Breast epithelium (tissue), 3 donors: ENCODE measurements at regions not wholly inside any gene's neighbourhood (a gene's known extent, or its start where the extent isn't known, plus 50 kb on each side); places are given as distances from the start of the nearest gene placed in this dataset.

Source experiments
- POLR2A ChIP-seq: fragments of 450-650 bp; IDR thresholded peaks from one replicate; pipeline ENCODE4 v1.6.1; 2016; ENCODE audit warnings: antibody characterized with exemption, mild to moderate bottlenecking, moderate library complexity
- POLR2AphosphoS5 ChIP-seq, 3 donors: sonication (generic); formaldehyde crosslinking; IDR thresholded peaks; one replicate each; pipeline ENCODE4 v1.6.1; 2017; ENCODE audit warnings: antibody characterized with exemption in 3 of 3
- TF ChIP-seq, protein P1 (sequence below), 3 donors: fragments of 450-650 bp; IDR thresholded peaks; one replicate each; pipeline ENCODE4 v1.5.1; 2016 to 2017; ENCODE audit warnings: antibody characterized with exemption in 3 of 3, mild to moderate bottlenecking in 3 of 3, moderate library complexity in 3 of 3

DNA sequence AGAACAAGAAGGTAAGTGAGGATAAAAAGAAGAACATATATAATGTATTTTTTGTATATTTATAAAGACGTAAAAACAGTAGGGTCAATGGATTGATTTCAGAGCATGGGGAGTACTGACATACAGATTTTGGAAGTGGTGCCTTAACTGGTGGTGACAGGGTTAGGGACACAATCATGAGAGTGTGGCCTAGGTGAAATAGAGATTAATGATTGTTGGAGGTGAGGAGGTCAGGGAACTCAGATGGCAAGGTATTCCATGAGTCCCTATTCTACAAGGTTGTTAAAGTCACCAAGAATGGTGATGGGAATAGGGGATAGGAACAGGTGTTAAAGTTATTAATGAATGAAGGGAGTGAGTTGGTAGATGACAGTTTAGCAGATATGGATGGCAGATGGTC lies 210.8 kb downstream of the SEMA6A start:
- TF ChIP-seq POLR2AphosphoS5 (IDR thresholded peaks at IDR 0.05) = no peak
- TF ChIP-seq, protein P1, sequence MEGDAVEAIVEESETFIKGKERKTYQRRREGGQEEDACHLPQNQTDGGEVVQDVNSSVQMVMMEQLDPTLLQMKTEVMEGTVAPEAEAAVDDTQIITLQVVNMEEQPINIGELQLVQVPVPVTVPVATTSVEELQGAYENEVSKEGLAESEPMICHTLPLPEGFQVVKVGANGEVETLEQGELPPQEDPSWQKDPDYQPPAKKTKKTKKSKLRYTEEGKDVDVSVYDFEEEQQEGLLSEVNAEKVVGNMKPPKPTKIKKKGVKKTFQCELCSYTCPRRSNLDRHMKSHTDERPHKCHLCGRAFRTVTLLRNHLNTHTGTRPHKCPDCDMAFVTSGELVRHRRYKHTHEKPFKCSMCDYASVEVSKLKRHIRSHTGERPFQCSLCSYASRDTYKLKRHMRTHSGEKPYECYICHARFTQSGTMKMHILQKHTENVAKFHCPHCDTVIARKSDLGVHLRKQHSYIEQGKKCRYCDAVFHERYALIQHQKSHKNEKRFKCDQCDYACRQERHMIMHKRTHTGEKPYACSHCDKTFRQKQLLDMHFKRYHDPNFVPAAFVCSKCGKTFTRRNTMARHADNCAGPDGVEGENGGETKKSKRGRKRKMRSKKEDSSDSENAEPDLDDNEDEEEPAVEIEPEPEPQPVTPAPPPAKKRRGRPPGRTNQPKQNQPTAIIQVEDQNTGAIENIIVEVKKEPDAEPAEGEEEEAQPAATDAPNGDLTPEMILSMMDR (IDR thresholded peaks at IDR 0.05) = no peak
- no peak for TF ChIP-seq POLR2A
